Hepatocyte (in vitro differentiated cells): ENCODE measurements at regions not wholly inside any gene's neighbourhood (a gene's known extent, or its start where the extent isn't known, plus 50 kb on each side); places are given as distances from the start of the nearest gene placed in this dataset.

Experiments
- DNase-seq: peaks from one replicate; pipeline ENCODE4 v3.0.0-alpha.2; 2016; ENCODE audit warnings: low spot score
- H2AFZ ChIP-seq: fragments of 200-600 bp; sonication (generic); 2 replicates; pipeline ENCODE4 v1.6.0; 2016; ENCODE audit warnings: antibody characterized with exemption, mild to moderate bottlenecking
- H3K27ac ChIP-seq: fragments of 200-600 bp; sonication (generic); 2 replicates; pipeline ENCODE4 v1.5.1; 2016; ENCODE audit warnings: mild to moderate bottlenecking
- H3K27me3 ChIP-seq: fragments of 200-600 bp; sonication (generic); 2 replicates; pipeline ENCODE4 v1.6.1; 2016
- H3K36me3 ChIP-seq: fragments of 200-600 bp; sonication (generic); replicated peaks from 2 replicates; pipeline ENCODE4 v1.5.1; 2016; ENCODE audit warnings: low read depth; ENCODE audit not compliant: insufficient read depth
- H3K4me1 ChIP-seq: fragments of 200-600 bp; sonication (generic); 2 replicates; pipeline ENCODE4 v1.5.1; 2016; ENCODE audit warnings: mild to moderate bottlenecking, moderate library complexity; ENCODE audit not compliant: insufficient read depth
- H3K4me2 ChIP-seq: fragments of 200-600 bp; sonication (generic); 2 replicates; pipeline ENCODE4 v1.6.0; 2016
- H3K4me3 ChIP-seq: fragments of 200-600 bp; sonication (generic); 2 replicates; pipeline ENCODE4 v1.5.1; 2016; ENCODE audit warnings: mild to moderate bottlenecking
- H3K79me2 ChIP-seq: fragments of 200-600 bp; sonication (generic); 2 replicates; pipeline ENCODE4 v1.6.0; 2017; ENCODE audit warnings: mild to moderate bottlenecking
- H3K9me2 ChIP-seq: fragments of 200-600 bp; sonication (generic); replicated peaks from 2 replicates; pipeline ENCODE4 v1.6.0; 2017; ENCODE audit warnings: mild to moderate bottlenecking; ENCODE audit not compliant: insufficient read depth
- H3K9me3 ChIP-seq: fragments of 200-600 bp; sonication (generic); 2 replicates; pipeline ENCODE4 v1.5.1; 2016; ENCODE audit warnings: low read depth, mild to moderate bottlenecking
- H4K20me1 ChIP-seq: fragments of 200-600 bp; sonication (generic); 2 replicates; pipeline ENCODE4 v1.6.0; 2016; ENCODE audit warnings: mild to moderate bottlenecking; ENCODE audit not compliant: insufficient read depth, poor library complexity, severe bottlenecking
- EZH2 ChIP-seq: fragments of 200-600 bp; sonication (generic); IDR thresholded peaks from 2 replicates; pipeline ENCODE4 v1.6.1; 2016; ENCODE audit warnings: antibody characterized with exemption, mild to moderate bottlenecking, borderline replicate concordance
- EZH2phosphoT487 ChIP-seq: fragments of 200-600 bp; sonication (generic); IDR thresholded peaks from one replicate; pipeline ENCODE4 v1.6.1; 2018; ENCODE audit warnings: antibody characterized with exemption, mild to moderate bottlenecking, low read depth, moderate library complexity; ENCODE audit not compliant: unreplicated experiment, severe bottlenecking
- WGBS: methylation state at CpG from one replicate; pipeline ENCODE4 v1.1.6; 2016; ENCODE audit warnings: low lambda C conversion rate; ENCODE audit errors: missing lambda C conversion rate; 5-methylcytosine and 5-hydroxymethylcytosine counted together
- TF ChIP-seq, protein P1 (sequence below): fragments of 200-600 bp; sonication (generic); IDR thresholded peaks from 2 replicates; pipeline ENCODE4 v1.5.1; 2016; ENCODE audit warnings: antibody characterized with exemption, mild to moderate bottlenecking; ENCODE audit not compliant: poor library complexity

DNA sequence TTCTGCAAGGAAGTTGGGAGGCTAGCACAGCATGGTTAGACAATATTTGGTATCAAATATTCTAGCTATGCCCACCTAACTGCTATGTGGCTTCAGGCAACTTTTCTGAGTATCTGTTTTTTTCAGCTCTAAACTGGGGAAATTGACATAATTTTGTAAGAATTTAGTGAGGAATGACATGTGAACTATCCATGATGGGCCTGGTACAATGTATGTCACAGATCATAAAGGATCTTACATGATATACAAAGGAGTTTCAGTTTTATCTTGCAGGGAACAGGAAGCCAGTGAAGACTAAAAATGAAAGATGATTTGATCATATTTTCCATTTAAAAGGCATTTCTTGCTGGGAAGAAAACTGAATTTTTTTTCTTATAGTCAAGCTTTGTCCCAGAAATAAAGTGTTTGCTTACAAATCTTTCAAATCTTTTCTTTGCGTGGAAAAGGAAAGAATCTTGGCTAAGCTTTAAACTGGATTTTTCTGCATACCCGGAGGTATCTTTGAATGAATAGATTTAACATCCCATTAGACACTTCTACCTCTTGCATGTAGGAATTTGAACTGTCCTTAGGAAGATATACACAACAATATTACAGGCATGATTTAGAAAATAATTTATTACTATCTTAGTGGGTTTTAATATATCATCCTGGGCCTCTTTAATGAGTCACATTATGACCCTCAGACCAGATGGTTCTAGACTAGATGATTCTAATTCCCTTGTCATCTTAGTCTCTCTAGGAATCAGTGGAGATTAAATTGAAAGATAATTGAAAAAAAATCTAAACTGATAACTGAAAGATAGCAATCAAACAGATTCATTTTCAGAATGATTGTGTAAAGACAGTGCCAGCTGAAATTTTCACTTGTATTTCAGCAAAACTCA lies 436.0 kb upstream of the THBS1 start:
- Histone ChIP-seq H4K20me1 (no peaks in the 10 kb centered on the region), H3K27ac (no peak overlapping the region), H3K4me2 (no peak overlapping the region), H3K4me3 (no peak overlapping the region), H3K9me2 (no peaks in the 10 kb centered on the region), H3K79me2 (no peaks in the 10 kb centered on the region), H3K9me3 (no peaks in the 10 kb centered on the region), H3K36me3 (no peaks in the 10 kb centered on the region), H3K27me3 (no peaks in the 10 kb centered on the region), H2AFZ (no peak overlapping the region), H3K4me1 (no peaks in the 10 kb centered on the region)
- WGBS: 80% methylated on average over 2 of the region's 2 CpGs
- DNase-seq: no peak
- no peak for TF ChIP-seq EZH2phosphoT487
- TF ChIP-seq, protein P1, sequence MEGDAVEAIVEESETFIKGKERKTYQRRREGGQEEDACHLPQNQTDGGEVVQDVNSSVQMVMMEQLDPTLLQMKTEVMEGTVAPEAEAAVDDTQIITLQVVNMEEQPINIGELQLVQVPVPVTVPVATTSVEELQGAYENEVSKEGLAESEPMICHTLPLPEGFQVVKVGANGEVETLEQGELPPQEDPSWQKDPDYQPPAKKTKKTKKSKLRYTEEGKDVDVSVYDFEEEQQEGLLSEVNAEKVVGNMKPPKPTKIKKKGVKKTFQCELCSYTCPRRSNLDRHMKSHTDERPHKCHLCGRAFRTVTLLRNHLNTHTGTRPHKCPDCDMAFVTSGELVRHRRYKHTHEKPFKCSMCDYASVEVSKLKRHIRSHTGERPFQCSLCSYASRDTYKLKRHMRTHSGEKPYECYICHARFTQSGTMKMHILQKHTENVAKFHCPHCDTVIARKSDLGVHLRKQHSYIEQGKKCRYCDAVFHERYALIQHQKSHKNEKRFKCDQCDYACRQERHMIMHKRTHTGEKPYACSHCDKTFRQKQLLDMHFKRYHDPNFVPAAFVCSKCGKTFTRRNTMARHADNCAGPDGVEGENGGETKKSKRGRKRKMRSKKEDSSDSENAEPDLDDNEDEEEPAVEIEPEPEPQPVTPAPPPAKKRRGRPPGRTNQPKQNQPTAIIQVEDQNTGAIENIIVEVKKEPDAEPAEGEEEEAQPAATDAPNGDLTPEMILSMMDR: no peak
- no peak for TF ChIP-seq EZH2

DNA sequence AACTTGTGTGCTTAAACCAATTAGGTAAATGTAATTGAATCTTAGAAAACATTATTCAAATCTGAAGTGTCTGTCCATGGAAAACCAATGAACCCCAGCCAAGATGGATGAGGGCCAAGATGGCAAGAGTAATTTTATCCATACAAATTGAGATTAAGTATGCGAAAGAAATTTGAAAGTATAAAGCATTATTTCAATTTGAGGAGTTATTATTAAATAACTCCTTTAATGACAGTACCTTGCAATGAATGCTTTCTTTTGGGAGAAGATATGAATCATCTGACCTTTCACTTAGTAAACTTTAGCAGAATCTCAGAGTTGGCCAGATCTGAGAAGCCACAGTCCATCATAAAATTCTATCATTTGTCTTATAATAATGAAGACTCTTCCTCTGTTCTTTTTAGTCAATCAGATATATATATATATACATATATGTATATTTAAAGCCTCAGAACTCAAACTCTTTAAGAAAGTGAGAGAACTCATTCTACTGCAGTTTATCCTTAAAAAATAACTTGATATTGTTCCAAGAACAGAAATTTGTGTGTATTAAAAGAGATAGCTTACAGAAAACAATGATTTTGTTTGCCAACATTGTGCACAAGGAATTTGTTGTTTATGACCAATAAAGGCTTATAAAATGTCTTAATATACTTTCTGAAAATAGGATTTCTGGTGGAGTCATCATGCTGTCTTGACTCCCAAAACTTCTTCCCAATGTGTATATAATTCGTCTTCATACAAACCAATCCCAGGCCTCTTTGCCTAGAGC lies 434.8 kb upstream of the THBS1 start:
- Histone ChIP-seq H4K20me1 (no peaks in the 10 kb centered on the region), H3K4me1 (no peaks in the 10 kb centered on the region), H3K27ac (no peak overlapping the region), H2AFZ (no peak overlapping the region), H3K4me3 (no peak overlapping the region), H3K9me2 (no peaks in the 10 kb centered on the region), H3K79me2 (no peaks in the 10 kb centered on the region), H3K4me2 (no peak overlapping the region), H3K27me3 (no peaks in the 10 kb centered on the region), H3K36me3 (no peaks in the 10 kb centered on the region), H3K9me3 (no peaks in the 10 kb centered on the region)
- 89% methylated on average over 2 of the region's 2 CpGs for WGBS
- no peak for DNase-seq
- TF ChIP-seq, protein P1: no peak
- no peak for TF ChIP-seq EZH2
- TF ChIP-seq EZH2phosphoT487: no peak

DNA sequence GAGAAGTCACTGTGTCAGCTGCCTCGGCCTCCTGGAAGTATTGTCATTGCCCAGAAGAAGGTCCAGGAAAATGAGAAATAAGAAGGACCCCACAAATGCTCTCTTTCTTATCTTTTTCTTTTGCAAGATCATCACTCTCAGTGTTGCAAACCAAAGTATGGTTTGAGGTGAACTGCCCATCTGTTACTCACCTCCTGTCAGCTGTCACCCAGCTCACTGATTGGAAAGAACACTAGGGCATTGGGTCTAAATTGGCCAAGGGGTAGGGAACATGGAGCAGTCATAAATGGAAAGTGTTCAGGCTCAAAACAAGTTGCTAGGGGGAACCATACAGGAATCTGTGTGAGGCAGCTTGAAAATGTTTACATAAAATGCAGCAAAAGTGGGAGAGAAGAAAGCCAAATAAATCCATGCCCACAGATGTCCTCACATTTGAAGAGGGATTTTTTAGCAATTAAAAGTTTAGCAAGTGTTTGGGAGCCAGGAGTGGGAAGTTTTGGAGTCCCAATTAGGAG lies 431.2 kb upstream of the THBS1 start:
- Histone ChIP-seq H4K20me1 (no peaks in the 10 kb centered on the region), H3K79me2 (no peaks in the 10 kb centered on the region), H3K9me3 (no peaks in the 10 kb centered on the region), H2AFZ (no peak overlapping the region), H3K27ac (no peak overlapping the region), H3K36me3 (no peaks in the 10 kb centered on the region), H3K4me3 (no peak overlapping the region), H3K4me1 (peaks cover 4% of the 10 kb centered on the region), H3K9me2 (no peaks in the 10 kb centered on the region), H3K27me3 (no peaks in the 10 kb centered on the region), H3K4me2 (no peak overlapping the region)
- 100% methylated on average over 1 of the region's 1 CpG for WGBS
- no peak for DNase-seq
- no peak for TF ChIP-seq EZH2phosphoT487
- TF ChIP-seq, protein P1: no peak
- no peak for TF ChIP-seq EZH2
